Endothelial cell of umbilical vein (primary cell): ENCODE measurements at regions not wholly inside any gene's neighbourhood (a gene's known extent, or its start where the extent isn't known, plus 50 kb on each side); places are given as distances from the start of the nearest gene placed in this dataset.

Source experiments
- BruUV-seq: library from RNA; stranded (reverse); fragments of 400-500 nt; replicated peaks from 2 replicates; lab custom pipeline; 2021; lab: Mats Ljungman, UMichigan
- CTCF ChIA-PET: fragments of 300-600, 350-600 bp; sonication (Branson Sonifier 250); formaldehyde crosslinking; loops from one replicate; lab custom pipeline; 2021; ENCODE audit warnings: antibody characterized with exemption, inconsistent platforms; lab: Charles Lee
- POLR2A ChIA-PET: fragments of 300-600, 350-600 bp; sonication (Branson Sonifier 250); formaldehyde crosslinking; loops from one replicate; lab custom pipeline; 2021; ENCODE audit warnings: antibody characterized with exemption, inconsistent platforms; lab: Charles Lee
- DNase-seq: peaks from one replicate; pipeline ENCODE4 v3.0.0-alpha.2; 2011; ENCODE audit warnings: low read depth, low spot score
- FAIRE-seq: peaks from 2 replicates; lab custom pipeline; 2011; peaks lifted over from hg19 to GRCh38; lab: Jason Lieb, UNC
- H2AFZ ChIP-seq: 2 replicates; pipeline ENCODE4 v1.6.0; 2012; ENCODE audit warnings: low read depth, low read length, control low read depth, inconsistent platforms
- H3K27ac ChIP-seq: 2 replicates; pipeline ENCODE4 v1.5.1; 2011; ENCODE audit warnings: low read depth, mild to moderate bottlenecking, control low read depth, low read length, moderate library complexity; ENCODE audit not compliant: insufficient read depth
- H3K27me3 ChIP-seq, 2 experiments: 2 replicates each; pipeline versions ENCODE4 v1.6.0 to v1.6.1; 2011; ENCODE audit warnings: low read length in 2 of 2, mixed read lengths in 1 of 2; ENCODE audit not compliant: control insufficient read depth in 2 of 2, insufficient read depth in 2 of 2
- H3K36me3 ChIP-seq, 2 experiments: 2 replicates in 1 of 2; 3 replicates in 1 of 2; pipeline ENCODE4 v1.5.1; 2011; ENCODE audit warnings: low read length in 2 of 2, mild to moderate bottlenecking in 1 of 2, moderate library complexity in 1 of 2; ENCODE audit not compliant: control insufficient read depth in 2 of 2, insufficient read depth in 2 of 2; ENCODE audit errors: extremely low read depth in 1 of 2
- H3K4me1 ChIP-seq: 3 replicates; pipeline ENCODE4 v1.5.1; 2011; ENCODE audit warnings: mild to moderate bottlenecking, low read length; ENCODE audit not compliant: control insufficient read depth, insufficient read depth; ENCODE audit errors: extremely low read depth
- H3K4me2 ChIP-seq: 2 replicates; pipeline ENCODE4 v1.6.1; 2011; ENCODE audit warnings: low read length, control low read depth, mixed read lengths; ENCODE audit not compliant: insufficient read depth
- H3K4me3 ChIP-seq, 3 experiments: fragments of 200-600 bp in 1 of 3; sonication (generic), shearing (Covaris generic) in 1 of 3; replicated peaks in 1 of 3; 2 replicates each; pipeline ENCODE4 v1.5.1; 2011 to 2016; ENCODE audit warnings: control low read depth in 3 of 3, low read length in 3 of 3, mild to moderate bottlenecking in 2 of 3, inconsistent platforms in 1 of 3, low read depth in 1 of 3, moderate library complexity in 1 of 3; ENCODE audit not compliant: insufficient read depth in 1 of 3
- H3K79me2 ChIP-seq: 2 replicates; pipeline ENCODE4 v1.6.0; 2012; ENCODE audit warnings: low read length, inconsistent platforms; ENCODE audit not compliant: control insufficient read depth, insufficient read depth
- H3K9ac ChIP-seq: replicated peaks from 2 replicates; pipeline ENCODE3; 2011; ENCODE audit warnings: low read length, control low read depth; ENCODE audit not compliant: insufficient read depth; ENCODE audit errors: extremely low read depth
- H3K9me1 ChIP-seq: replicated peaks from 3 replicates; pipeline ENCODE4 v1.6.0; 2011; ENCODE audit warnings: mild to moderate bottlenecking, low read length; ENCODE audit not compliant: control insufficient read depth, insufficient read depth; ENCODE audit errors: extremely low read depth
- H3K9me3 ChIP-seq: replicated peaks from 2 replicates; pipeline ENCODE4 v1.5.1; 2012; ENCODE audit warnings: low read length, inconsistent platforms; ENCODE audit not compliant: control insufficient read depth, insufficient read depth
- H4K20me1 ChIP-seq: replicated peaks from 2 replicates; pipeline ENCODE3; 2011; ENCODE audit warnings: mild to moderate bottlenecking, low read length; ENCODE audit not compliant: control insufficient read depth, insufficient read depth; ENCODE audit errors: extremely low read depth
- EZH2 ChIP-seq: IDR thresholded peaks from 2 replicates; pipeline ENCODE4 v1.6.1; 2012; ENCODE audit warnings: borderline replicate concordance, low read depth, mild to moderate bottlenecking, moderate library complexity, low read length, inconsistent platforms; ENCODE audit not compliant: severe bottlenecking
- FOS ChIP-seq: IDR thresholded peaks from 2 replicates; pipeline ENCODE4 v1.6.1; 2011; ENCODE audit warnings: mild to moderate bottlenecking, low read length, moderate library complexity, borderline replicate concordance; ENCODE audit not compliant: insufficient read depth
- GATA2 ChIP-seq: IDR thresholded peaks from 2 replicates; pipeline ENCODE4 v1.7.0; 2011; ENCODE audit warnings: low read depth, mild to moderate bottlenecking, moderate library complexity, mixed read lengths, low read length; ENCODE audit not compliant: insufficient read length, insufficient read depth
- JUN ChIP-seq: IDR thresholded peaks from 2 replicates; pipeline ENCODE4 v1.6.1; 2011; ENCODE audit warnings: borderline replicate concordance, low read depth; ENCODE audit not compliant: insufficient read length, insufficient read depth
- MYC ChIP-seq: IDR thresholded peaks from one replicate; pipeline ENCODE4 v1.6.1; 2011; ENCODE audit warnings: mild to moderate bottlenecking, low read depth, low read length
- POLR2A ChIP-seq: IDR thresholded peaks from 2 replicates; pipeline ENCODE4 v1.6.1; 2012; ENCODE audit warnings: low read depth, mild to moderate bottlenecking, control low read depth, low read length
- POLR2AphosphoS5 ChIP-seq: IDR thresholded peaks from 2 replicates; pipeline ENCODE4 v1.6.1; 2012; ENCODE audit warnings: low read depth, mild to moderate bottlenecking, control low read depth, low read length, moderate library complexity; ENCODE audit not compliant: insufficient read depth
- dilution Hi-C: fragments of 300-500 bp; cut with MboI; formaldehyde crosslinking; loops from one replicate; pipeline ENCODE4 v1.15.0; 2019; ENCODE audit warnings: low sequenced_read_pairs; ENCODE audit not compliant: extremely low pct_ligation_motif_present
- intact Hi-C: fragments of 100-400 bp; cut with micrococcal nuclease; formaldehyde crosslinking; loops from one replicate; pipeline ENCODE4 v1.10.0; 2022
- TF ChIP-seq, protein P1 (sequence below), 2 donors: IDR thresholded peaks; 1 replicate in 1 of 2; 2 replicates in 1 of 2; pipeline ENCODE4 v1.5.1; 2011; ENCODE audit warnings: low read length in 2 of 2, mild to moderate bottlenecking in 2 of 2, moderate library complexity in 2 of 2, control low read depth in 1 of 2, inconsistent platforms in 1 of 2, low read depth in 1 of 2; ENCODE audit not compliant: insufficient read depth in 1 of 2; ENCODE audit errors: extremely low read depth in 1 of 2
- TF ChIP-seq, protein P2 (sequence below): IDR thresholded peaks from 2 replicates; pipeline ENCODE4 v1.6.1; 2011; ENCODE audit not compliant: insufficient read depth, insufficient read length

GRCh38 chr14:27245947-27246346, 648.1 kb upstream of the NOVA1 start:
- BruUV-seq: no TSS peak
- CTCF ChIA-PET: no interaction called here

More at GRCh38 chr14:27245947-27246346, 648.1 kb upstream of the NOVA1 start:
- Histone ChIP-seq H3K27me3 (no peaks in the 10 kb centered on the region), H2AFZ (no peak overlapping the region), H3K27ac (no peak overlapping the region), H3K4me2 (no peak overlapping the region), H3K36me3 (no peaks in the 10 kb centered on the region), H3K79me2 (no peaks in the 10 kb centered on the region), H3K4me1 (peaks cover 2% of the 10 kb centered on the region), H4K20me1 (no peaks in the 10 kb centered on the region), H3K9me1 (no peaks in the 10 kb centered on the region), H3K9ac (no peak overlapping the region), H3K4me3 (no peak overlapping the region), H3K9me3 (no peaks in the 10 kb centered on the region)
- intact Hi-C loops (no loop called here), dilution Hi-C loops (no loop called here)
- TF ChIP-seq EZH2: no peak
- TF ChIP-seq GATA2: no peak
- TF ChIP-seq POLR2A: no peak
- no peak for TF ChIP-seq FOS
- TF ChIP-seq POLR2AphosphoS5: no peak
- TF ChIP-seq, protein P1, sequence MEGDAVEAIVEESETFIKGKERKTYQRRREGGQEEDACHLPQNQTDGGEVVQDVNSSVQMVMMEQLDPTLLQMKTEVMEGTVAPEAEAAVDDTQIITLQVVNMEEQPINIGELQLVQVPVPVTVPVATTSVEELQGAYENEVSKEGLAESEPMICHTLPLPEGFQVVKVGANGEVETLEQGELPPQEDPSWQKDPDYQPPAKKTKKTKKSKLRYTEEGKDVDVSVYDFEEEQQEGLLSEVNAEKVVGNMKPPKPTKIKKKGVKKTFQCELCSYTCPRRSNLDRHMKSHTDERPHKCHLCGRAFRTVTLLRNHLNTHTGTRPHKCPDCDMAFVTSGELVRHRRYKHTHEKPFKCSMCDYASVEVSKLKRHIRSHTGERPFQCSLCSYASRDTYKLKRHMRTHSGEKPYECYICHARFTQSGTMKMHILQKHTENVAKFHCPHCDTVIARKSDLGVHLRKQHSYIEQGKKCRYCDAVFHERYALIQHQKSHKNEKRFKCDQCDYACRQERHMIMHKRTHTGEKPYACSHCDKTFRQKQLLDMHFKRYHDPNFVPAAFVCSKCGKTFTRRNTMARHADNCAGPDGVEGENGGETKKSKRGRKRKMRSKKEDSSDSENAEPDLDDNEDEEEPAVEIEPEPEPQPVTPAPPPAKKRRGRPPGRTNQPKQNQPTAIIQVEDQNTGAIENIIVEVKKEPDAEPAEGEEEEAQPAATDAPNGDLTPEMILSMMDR (IDR thresholded peaks at IDR 0.05; ENCODE audit: extremely low read depth in 1 of 2, insufficient read depth in 1 of 2, low read depth in 1 of 2, low read length in 2 of 2): no peak
- TF ChIP-seq JUN: no peak
- TF ChIP-seq, protein P2, sequence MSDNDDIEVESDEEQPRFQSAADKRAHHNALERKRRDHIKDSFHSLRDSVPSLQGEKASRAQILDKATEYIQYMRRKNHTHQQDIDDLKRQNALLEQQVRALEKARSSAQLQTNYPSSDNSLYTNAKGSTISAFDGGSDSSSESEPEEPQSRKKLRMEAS: no peak
- no peak for TF ChIP-seq MYC
- POLR2A ChIA-PET: no interaction called here
- no peak for FAIRE-seq
- no peak for DNase-seq
